ENCODE measurements at regions not wholly inside any gene's neighbourhood (a gene's known extent, or its start where the extent isn't known, plus 50 kb on each side); places are given as distances from the start of the nearest gene placed in this dataset.

- DNase-seq (ENCODE audit: low spot score): no peak
Measured at GRCh38 chr11:70796648-70797227, 398.4 kb downstream of the CTTN start.

- no peak for DNase-seq (ENCODE audit: low spot score)
Measured at GRCh38 chr11:70798296-70798695, 400.0 kb downstream of the CTTN start.

GRCh38 chr11:70799386-70799785, 401.1 kb downstream of the CTTN start:
- DNase-seq (ENCODE audit: low spot score): peak; percentile 80

- DNase-seq (ENCODE audit: low spot score): no peak
Measured at GRCh38 chr11:70802185-70802584, 403.9 kb downstream of the CTTN start.

- no peak for DNase-seq (ENCODE audit: low spot score)
Measured at GRCh38 chr11:70804139-70804837, 406.0 kb downstream of the CTTN start.

GRCh38 chr11:70805243-70805642, 406.9 kb downstream of the CTTN start:
- no peak for DNase-seq (ENCODE audit: low spot score)

GRCh38 chr11:70805971-70806370, 407.6 kb downstream of the CTTN start:
- DNase-seq (ENCODE audit: low spot score): no peak

GRCh38 chr11:70806461-70807194, 408.3 kb downstream of the CTTN start:
- no peak for DNase-seq (ENCODE audit: low spot score)

- no peak for DNase-seq (ENCODE audit: low spot score)
Measured at GRCh38 chr11:70807195-70807543, 408.8 kb downstream of the CTTN start.

- DNase-seq (ENCODE audit: low spot score): no peak
Measured at GRCh38 chr11:70808686-70809375, 410.5 kb downstream of the CTTN start.

GRCh38 chr11:70810133-70810532, 411.8 kb downstream of the CTTN start:
- DNase-seq (ENCODE audit: low spot score): no peak

- DNase-seq (ENCODE audit: low spot score): no peak
Measured at GRCh38 chr11:70810681-70811080, 412.4 kb downstream of the CTTN start.

GRCh38 chr11:70811483-70811882, 413.2 kb downstream of the CTTN start:
- DNase-seq (ENCODE audit: low spot score): no peak

- no peak for DNase-seq (ENCODE audit: low spot score)
Measured at GRCh38 chr11:70811915-70812314, 413.6 kb downstream of the CTTN start.

- DNase-seq (ENCODE audit: low spot score): no peak
Measured at GRCh38 chr11:70812472-70812871, 414.1 kb downstream of the CTTN start.

- no peak for DNase-seq (ENCODE audit: low spot score)
Measured at GRCh38 chr11:70813651-70814050, 415.3 kb downstream of the CTTN start.

GRCh38 chr11:70815485-70815832, 417.1 kb downstream of the CTTN start:
- DNase-seq (ENCODE audit: low spot score): no peak

- DNase-seq (ENCODE audit: low spot score): no peak
Measured at GRCh38 chr11:70816156-70816678, 417.9 kb downstream of the CTTN start.

GRCh38 chr11:70818351-70818750, 420.0 kb downstream of the CTTN start:
- DNase-seq (ENCODE audit: low spot score): no peak

GRCh38 chr11:70819022-70819421, 420.7 kb downstream of the CTTN start:
- no peak for DNase-seq (ENCODE audit: low spot score)

GRCh38 chr11:70820311-70820710, 422.0 kb downstream of the CTTN start:
- DNase-seq (ENCODE audit: low spot score): no peak

GRCh38 chr11:70820712-70821111, 422.4 kb downstream of the CTTN start:
- no peak for DNase-seq (ENCODE audit: low spot score)

GRCh38 chr11:70823771-70824170, 425.4 kb downstream of the CTTN start:
- DNase-seq (ENCODE audit: low spot score): no peak

Data from AG08396 (cell line).